ELF-1 (cell line): ENCODE measurements at regions not wholly inside any gene's neighbourhood (a gene's known extent, or its start where the extent isn't known, plus 50 kb on each side); places are given as distances from the start of the nearest gene placed in this dataset.

Source experiments
- DNase-seq: peaks from one replicate; pipeline ENCODE4 v3.0.0-alpha.2; 2016; ENCODE audit warnings: low read depth, low spot score

GRCh38 chr14:44151130-44151820, 355.8 kb downstream of the FSCB start:
- DNase-seq, result no peak

GRCh38 chr14:44149597-44149996, 357.5 kb downstream of the FSCB start:
- peak; percentile 88 for DNase-seq

GRCh38 chr14:44142006-44142405, 365.1 kb downstream of the FSCB start:
- no peak for DNase-seq

GRCh38 chr14:44135972-44136371, 371.1 kb downstream of the FSCB start:
- DNase-seq, result no peak

- no peak for DNase-seq
Observed at GRCh38 chr14:44131861-44132260, 375.2 kb downstream of the FSCB start.

- DNase-seq, result no peak
Observed at GRCh38 chr14:44113769-44114730, 393.0 kb downstream of the FSCB start.

GRCh38 chr14:44112774-44113460, 394.2 kb downstream of the FSCB start:
- no peak for DNase-seq

GRCh38 chr14:44109036-44109435, 398.0 kb downstream of the FSCB start:
- DNase-seq, result no peak

- no peak for DNase-seq
Observed at GRCh38 chr14:44108601-44109000, 398.5 kb downstream of the FSCB start.

- no peak for DNase-seq
Observed at GRCh38 chr14:44107156-44107555, 399.9 kb downstream of the FSCB start.

GRCh38 chr14:44099743-44100488, 407.2 kb downstream of the FSCB start:
- no peak for DNase-seq

GRCh38 chr14:44081146-44081545, 425.9 kb downstream of the FSCB start:
- DNase-seq, result no peak

- DNase-seq, result no peak
Observed at GRCh38 chr14:44070046-44070445, 437.0 kb downstream of the FSCB start.

- no peak for DNase-seq
Observed at GRCh38 chr14:44053422-44053821, 453.7 kb downstream of the FSCB start.

- DNase-seq, result no peak
Observed at GRCh38 chr14:44041700-44042099, 465.4 kb downstream of the FSCB start.

- no peak for DNase-seq
Observed at GRCh38 chr14:44040561-44040960, 466.5 kb downstream of the FSCB start.

- no peak for DNase-seq
Observed at GRCh38 chr14:44036248-44036647, 470.8 kb downstream of the FSCB start.

GRCh38 chr14:44035707-44036106, 471.4 kb downstream of the FSCB start:
- no peak for DNase-seq

GRCh38 chr14:44030831-44031383, 476.2 kb downstream of the FSCB start:
- no peak for DNase-seq

GRCh38 chr14:44029933-44030332, 477.1 kb downstream of the FSCB start:
- DNase-seq, result no peak

- DNase-seq, result no peak
Observed at GRCh38 chr14:44027397-44027796, 479.7 kb downstream of the FSCB start.
